ENCODE measurements at regions not wholly inside any gene's neighbourhood (a gene's known extent, or its start where the extent isn't known, plus 50 kb on each side); places are given as distances from the start of the nearest gene placed in this dataset.

DNA sequence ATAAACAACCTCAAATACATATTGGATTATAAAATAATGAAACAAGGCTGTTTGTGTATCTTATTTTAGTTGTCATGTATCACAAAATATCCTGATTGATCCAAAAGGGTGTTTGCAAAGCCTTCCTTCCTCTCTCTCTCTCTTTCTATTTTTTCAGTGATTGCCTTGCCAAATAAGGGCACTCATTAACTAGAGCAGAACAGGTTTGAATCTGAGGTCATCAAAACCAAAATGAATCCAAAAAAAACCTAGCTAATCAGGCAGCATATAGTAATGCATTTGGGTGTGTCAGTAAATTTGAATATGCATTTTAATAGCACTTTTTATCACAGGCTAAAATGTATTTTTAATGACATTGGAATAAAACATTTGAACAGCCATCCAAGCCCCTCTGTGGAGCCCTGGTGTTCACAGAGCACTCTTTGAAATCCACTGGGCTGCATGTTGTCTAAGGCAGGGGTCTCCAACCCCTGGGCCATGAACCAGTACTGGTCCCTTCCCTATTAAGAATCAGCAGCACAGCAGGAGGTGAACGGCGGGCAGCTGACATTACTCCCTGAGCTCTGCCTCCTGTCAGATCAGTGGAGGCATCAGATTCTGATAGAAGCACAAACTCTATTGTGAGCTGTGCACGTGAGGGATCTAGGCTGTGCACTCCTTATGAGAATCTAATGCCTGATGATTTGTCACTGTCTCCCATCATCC, 171.8 kb upstream of the RAI14 start:
- H3K36me3 ChIP-seq: no peaks in the 10 kb centered on the region
- no peak for DNase-seq (ENCODE audit: low spot score in 2 of 2)
- intact Hi-C loops (cut with DNase I): loop anchor here (10.0 kb wide), 1 partner anchor 350 kb away; the partner anchor contains the start of gene TTC23L
- H3K27ac ChIP-seq: no peak overlapping the region
- no peaks in the 10 kb centered on the region for H3K27me3 ChIP-seq
- TF ChIP-seq, protein P1, sequence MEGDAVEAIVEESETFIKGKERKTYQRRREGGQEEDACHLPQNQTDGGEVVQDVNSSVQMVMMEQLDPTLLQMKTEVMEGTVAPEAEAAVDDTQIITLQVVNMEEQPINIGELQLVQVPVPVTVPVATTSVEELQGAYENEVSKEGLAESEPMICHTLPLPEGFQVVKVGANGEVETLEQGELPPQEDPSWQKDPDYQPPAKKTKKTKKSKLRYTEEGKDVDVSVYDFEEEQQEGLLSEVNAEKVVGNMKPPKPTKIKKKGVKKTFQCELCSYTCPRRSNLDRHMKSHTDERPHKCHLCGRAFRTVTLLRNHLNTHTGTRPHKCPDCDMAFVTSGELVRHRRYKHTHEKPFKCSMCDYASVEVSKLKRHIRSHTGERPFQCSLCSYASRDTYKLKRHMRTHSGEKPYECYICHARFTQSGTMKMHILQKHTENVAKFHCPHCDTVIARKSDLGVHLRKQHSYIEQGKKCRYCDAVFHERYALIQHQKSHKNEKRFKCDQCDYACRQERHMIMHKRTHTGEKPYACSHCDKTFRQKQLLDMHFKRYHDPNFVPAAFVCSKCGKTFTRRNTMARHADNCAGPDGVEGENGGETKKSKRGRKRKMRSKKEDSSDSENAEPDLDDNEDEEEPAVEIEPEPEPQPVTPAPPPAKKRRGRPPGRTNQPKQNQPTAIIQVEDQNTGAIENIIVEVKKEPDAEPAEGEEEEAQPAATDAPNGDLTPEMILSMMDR (IDR thresholded peaks at IDR 0.05): no peak
- no peak overlapping the region for H3K4me3 ChIP-seq
- H3K4me1 ChIP-seq: peaks cover 9 to 26% of the 10 kb centered on the region in 2 donors
- H3K9me3 ChIP-seq: no peaks in the 10 kb centered on the region

DNA sequence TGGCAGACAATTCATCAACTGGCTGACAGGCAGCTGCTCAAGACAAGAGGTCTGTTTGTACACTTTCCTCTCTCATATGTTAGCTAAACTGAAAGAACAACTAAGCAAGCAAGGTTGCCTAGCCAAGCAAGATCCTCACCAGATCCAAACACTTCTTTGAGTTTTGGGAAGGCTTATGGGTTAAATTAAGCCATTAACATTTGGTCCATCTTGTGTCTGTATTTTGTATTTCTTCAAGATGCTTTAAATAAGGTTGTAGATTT, 170.4 kb upstream of the RAI14 start:
- TF ChIP-seq, protein P1 (IDR thresholded peaks at IDR 0.05): no peak
- intact Hi-C loops (cut with DNase I): loop anchor here (1.0 to 10.0 kb wide), 5 partner anchors 113 to 413 kb away; partner anchors contain the start of gene TTC23L
- H3K4me3 ChIP-seq: no peak overlapping the region
- H3K36me3 ChIP-seq: no peaks in the 10 kb centered on the region
- H3K4me1 ChIP-seq: peaks cover 9 to 33% of the 10 kb centered on the region in 2 donors
- no peak for DNase-seq (ENCODE audit: low spot score in 2 of 2)
- no peaks in the 10 kb centered on the region for H3K27me3 ChIP-seq
- H3K9me3 ChIP-seq: no peaks in the 10 kb centered on the region
- peak overlapping the region; percentile 62 to 87 for H3K27ac ChIP-seq

DNA sequence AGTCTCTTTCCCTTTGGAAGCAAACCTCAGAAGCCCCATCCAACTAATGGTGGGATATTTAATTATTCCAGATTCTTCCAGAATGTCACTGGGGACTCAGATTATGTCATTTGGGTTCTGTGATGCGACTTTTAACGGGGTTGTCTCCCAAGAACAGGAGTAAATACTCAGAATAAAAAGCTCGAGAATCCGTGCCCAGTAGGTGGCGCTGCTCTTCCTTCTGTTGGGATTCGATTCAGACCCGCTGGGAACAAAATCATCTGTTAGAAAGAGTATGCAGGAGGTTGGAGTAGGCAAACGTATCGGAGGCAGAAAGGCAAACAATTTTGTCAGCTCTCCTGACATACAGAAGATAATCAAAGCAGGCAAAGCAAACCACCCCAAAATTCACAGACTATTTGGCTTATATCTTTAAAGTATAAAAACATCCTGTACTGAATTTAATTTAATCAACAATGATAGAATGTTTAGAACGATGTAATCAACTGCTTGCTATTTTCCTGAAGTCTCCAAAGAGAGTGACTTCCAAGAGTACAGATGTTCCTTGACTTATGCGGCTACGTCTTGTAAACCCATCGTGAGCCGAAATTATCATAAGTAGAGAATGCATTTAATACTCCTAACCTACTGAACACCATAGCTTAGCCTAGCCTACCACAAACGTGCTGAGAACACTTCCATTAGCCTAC, 169.8 kb upstream of the RAI14 start:
- Histone ChIP-seq H3K9me3 (no peaks in the 10 kb centered on the region), H3K36me3 (no peaks in the 10 kb centered on the region), H3K27me3 (no peaks in the 10 kb centered on the region), H3K4me3 (no peak overlapping the region), H3K4me1 (peaks cover 9 to 37% of the 10 kb centered on the region in 2 donors), H3K27ac (peak overlapping the region; percentile 87 to 89)
- TF ChIP-seq, protein P1 (IDR thresholded peaks at IDR 0.05): peak; percentile 74 to 91 (median 81)
- intact Hi-C loops (cut with DNase I): loop anchor here (1.0 to 10.0 kb wide), 5 partner anchors 112 to 412 kb away; partner anchors contain the start of gene TTC23L
- peak in 1 of 2 donors; percentile 94 for DNase-seq (ENCODE audit: low spot score in 2 of 2)

DNA sequence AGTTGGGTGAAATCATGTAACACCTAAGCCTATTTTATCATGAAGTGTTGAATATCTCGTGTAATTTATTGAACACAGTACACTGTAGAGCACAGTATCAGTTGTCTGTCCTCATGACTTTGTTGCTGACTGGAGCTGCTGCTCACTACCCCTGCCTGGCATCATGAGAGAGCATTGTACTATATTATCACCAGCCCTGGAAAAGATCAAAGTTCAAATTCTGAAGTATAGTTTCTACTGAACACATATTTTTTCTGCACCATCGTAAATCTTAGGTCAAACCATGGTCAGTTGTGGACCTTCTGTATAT, 169.3 kb upstream of the RAI14 start:
- Histone ChIP-seq H3K36me3 (no peaks in the 10 kb centered on the region), H3K4me1 (peaks cover 9 to 37% of the 10 kb centered on the region in 2 donors), H3K27ac (peak overlapping the region; percentile 87 to 89), H3K4me3 (no peak overlapping the region), H3K27me3 (no peaks in the 10 kb centered on the region), H3K9me3 (no peaks in the 10 kb centered on the region)
- no peak for DNase-seq (ENCODE audit: low spot score in 2 of 2)
- intact Hi-C loops (cut with DNase I): loop anchor here (1.0 to 10.0 kb wide), 7 partner anchors 32 to 411 kb away; partner anchors contain the start of genes RAI14 and TTC23L
- TF ChIP-seq, protein P1 (IDR thresholded peaks at IDR 0.05): no peak

DNA sequence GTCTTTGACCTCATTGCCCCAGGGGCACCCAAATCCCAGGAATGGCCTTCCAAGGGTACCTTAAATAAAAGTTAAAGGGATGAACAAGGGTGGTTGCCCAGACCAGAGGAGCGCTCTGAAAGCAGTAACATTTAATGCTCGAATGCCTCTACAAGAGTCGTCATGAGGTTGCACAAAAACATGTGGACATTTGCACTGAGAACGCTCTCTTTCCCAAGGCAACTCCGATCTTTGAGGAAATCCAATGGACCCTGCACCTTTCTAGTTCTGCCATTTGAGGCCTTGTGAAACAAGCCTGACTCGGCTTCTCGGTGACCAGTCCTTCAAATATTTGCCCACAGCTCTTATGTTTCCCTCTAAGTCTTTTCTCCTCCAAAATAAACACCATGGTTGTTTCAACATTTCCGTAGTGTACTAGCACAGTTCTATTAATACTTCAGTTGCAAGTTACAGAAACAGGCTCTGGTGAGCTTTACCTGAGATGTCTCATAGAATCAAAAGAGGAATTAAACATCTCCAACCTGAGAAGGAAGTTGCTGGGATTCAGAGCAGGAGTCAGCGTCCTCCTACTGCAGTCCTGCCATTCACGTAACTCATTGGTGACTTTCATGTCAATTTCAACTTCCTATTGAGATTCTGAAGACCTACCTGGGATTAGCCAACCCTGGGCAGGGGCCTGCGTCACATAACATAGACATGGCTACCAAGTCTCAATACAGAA, 168.8 kb upstream of the RAI14 start:
- no peaks in the 10 kb centered on the region for H3K36me3 ChIP-seq
- H3K4me1 ChIP-seq: peaks cover 9 to 37% of the 10 kb centered on the region in 2 donors
- no peaks in the 10 kb centered on the region for H3K9me3 ChIP-seq
- no peak overlapping the region for H3K4me3 ChIP-seq
- intact Hi-C loops (cut with DNase I): loop anchor here (1.0 to 10.0 kb wide), 6 partner anchors 32 to 347 kb away; partner anchors contain the start of genes RAI14 and TTC23L
- no peaks in the 10 kb centered on the region for H3K27me3 ChIP-seq
- TF ChIP-seq, protein P1 (IDR thresholded peaks at IDR 0.05): no peak
- peak in 1 of 2 donors; percentile 89 for DNase-seq (ENCODE audit: low spot score in 2 of 2)
- H3K27ac ChIP-seq: peak overlapping the region; percentile 87 to 89

All from ascending aorta (tissue), 2 donors.